ENCODE measurements at regions not wholly inside any gene's neighbourhood (a gene's known extent, or its start where the extent isn't known, plus 50 kb on each side); places are given as distances from the start of the nearest gene placed in this dataset.

GRCh38 chr15:94912760-94913159 is 681.4 kb downstream of the MCTP2 start:
- no peak for TF ChIP-seq POLR2AphosphoS5 (IDR thresholded peaks at IDR 0.05; ENCODE audit: low read depth, low read length)
- TF ChIP-seq SIN3A (IDR thresholded peaks at IDR 0.05; ENCODE audit: borderline replicate concordance, insufficient read depth, low read length): no peak
- TF ChIP-seq FOXP2 (optimal IDR thresholded peaks at IDR 0.05; ENCODE audit: borderline replicate concordance, extremely low read depth, extremely low read length, insufficient read depth): no peak
- no peak for TF ChIP-seq TAF1 (IDR thresholded peaks at IDR 0.05; ENCODE audit: borderline replicate concordance, insufficient read depth, low read length)
- no peak for TF ChIP-seq REST (IDR thresholded peaks at IDR 0.05; ENCODE audit: insufficient read depth in 1 of 2, low read depth in 2 of 2, low read length in 2 of 2)

- no peak for TF ChIP-seq SIN3A (IDR thresholded peaks at IDR 0.05; ENCODE audit: borderline replicate concordance, insufficient read depth, low read length)
- no peak for TF ChIP-seq TAF1 (IDR thresholded peaks at IDR 0.05; ENCODE audit: borderline replicate concordance, insufficient read depth, low read length)
- TF ChIP-seq POLR2AphosphoS5 (IDR thresholded peaks at IDR 0.05; ENCODE audit: low read depth, low read length): no peak
- TF ChIP-seq REST (IDR thresholded peaks at IDR 0.05; ENCODE audit: insufficient read depth in 1 of 2, low read depth in 2 of 2, low read length in 2 of 2): no peak
- TF ChIP-seq FOXP2 (optimal IDR thresholded peaks at IDR 0.05; ENCODE audit: borderline replicate concordance, extremely low read depth, extremely low read length, insufficient read depth): no peak
Measured at GRCh38 chr15:94917068-94917467, 685.7 kb downstream of the MCTP2 start.

- TF ChIP-seq SIN3A (IDR thresholded peaks at IDR 0.05; ENCODE audit: borderline replicate concordance, insufficient read depth, low read length) (no peak), FOXP2 (optimal IDR thresholded peaks at IDR 0.05; ENCODE audit: borderline replicate concordance, extremely low read depth, extremely low read length, insufficient read depth) (no peak), TAF1 (IDR thresholded peaks at IDR 0.05; ENCODE audit: borderline replicate concordance, insufficient read depth, low read length) (no peak), REST (IDR thresholded peaks at IDR 0.05; ENCODE audit: insufficient read depth in 1 of 2, low read depth in 2 of 2, low read length in 2 of 2) (no peak), POLR2AphosphoS5 (IDR thresholded peaks at IDR 0.05; ENCODE audit: low read depth, low read length) (no peak)
Measured at GRCh38 chr15:94921936-94922335, 690.6 kb downstream of the MCTP2 start.

DNA sequence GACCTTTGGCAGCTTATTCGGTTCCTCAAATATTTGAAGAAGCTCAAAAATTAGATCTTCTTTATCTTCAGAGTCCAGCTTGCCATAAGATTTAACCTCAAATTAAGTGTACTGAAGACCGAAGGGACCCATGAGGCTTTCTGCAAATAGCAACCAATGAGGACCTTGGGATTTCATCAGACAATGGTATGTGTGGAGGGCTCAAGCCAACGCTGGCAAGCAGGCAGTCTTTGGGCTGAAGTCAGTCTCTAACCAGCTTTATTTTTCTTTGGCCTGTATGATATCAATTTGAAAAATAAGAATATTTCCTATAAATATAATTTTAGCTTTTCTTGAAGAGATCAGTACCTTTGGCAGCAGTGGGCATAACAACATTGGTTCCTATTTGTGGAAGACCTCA is 692.7 kb downstream of the MCTP2 start:
- no peak for TF ChIP-seq FOXP2 (optimal IDR thresholded peaks at IDR 0.05; ENCODE audit: borderline replicate concordance, extremely low read depth, extremely low read length, insufficient read depth)
- TF ChIP-seq POLR2AphosphoS5 (IDR thresholded peaks at IDR 0.05; ENCODE audit: low read depth, low read length): no peak
- no peak for TF ChIP-seq SIN3A (IDR thresholded peaks at IDR 0.05; ENCODE audit: borderline replicate concordance, insufficient read depth, low read length)

GRCh38 chr15:94924971-94925598 is 693.7 kb downstream of the MCTP2 start:
- TF ChIP-seq REST (IDR thresholded peaks at IDR 0.05; ENCODE audit: insufficient read depth in 1 of 2, low read depth in 2 of 2, low read length in 2 of 2): no peak
- no peak for TF ChIP-seq TAF1 (IDR thresholded peaks at IDR 0.05; ENCODE audit: borderline replicate concordance, insufficient read depth, low read length)
- TF ChIP-seq FOXP2 (optimal IDR thresholded peaks at IDR 0.05; ENCODE audit: borderline replicate concordance, extremely low read depth, extremely low read length, insufficient read depth): no peak
- no peak for TF ChIP-seq POLR2AphosphoS5 (IDR thresholded peaks at IDR 0.05; ENCODE audit: low read depth, low read length)
- TF ChIP-seq SIN3A (IDR thresholded peaks at IDR 0.05; ENCODE audit: borderline replicate concordance, insufficient read depth, low read length): no peak

All from PFSK-1 (cell line).